ENCODE measurements at regions not wholly inside any gene's neighbourhood (a gene's known extent, or its start where the extent isn't known, plus 50 kb on each side); places are given as distances from the start of the nearest gene placed in this dataset.

GRCh38 chr3:102205647-102206046 is 229.2 kb upstream of the ZPLD1 start:
- DNase-seq (ENCODE audit: low read depth), result no peak
- no peak overlapping the region for H3K4me3 ChIP-seq (ENCODE audit: low read depth, low read length)
- no peak for TF ChIP-seq CTCF (conservative IDR thresholded peaks at IDR 0.05; ENCODE audit: low read depth, low read length)

- no peak for TF ChIP-seq CTCF (conservative IDR thresholded peaks at IDR 0.05; ENCODE audit: low read depth, low read length)
- no peak overlapping the region for H3K4me3 ChIP-seq (ENCODE audit: low read depth, low read length)
- peak; percentile 91 for DNase-seq (ENCODE audit: low read depth)
These were observed 228.2 kb upstream of the ZPLD1 start for GRCh38 chr3:102206511-102207031.

- no peak overlapping the region for H3K4me3 ChIP-seq (ENCODE audit: low read depth, low read length)
- no peak for TF ChIP-seq CTCF (conservative IDR thresholded peaks at IDR 0.05; ENCODE audit: low read depth, low read length)
- no peak for DNase-seq (ENCODE audit: low read depth)
These were observed 227.7 kb upstream of the ZPLD1 start for GRCh38 chr3:102207151-102207571.

GRCh38 chr3:102215166-102215565 is 219.6 kb upstream of the ZPLD1 start:
- H3K4me3 ChIP-seq (ENCODE audit: low read depth, low read length), result no peak overlapping the region
- DNase-seq (ENCODE audit: low read depth), result no peak
- no peak for TF ChIP-seq CTCF (conservative IDR thresholded peaks at IDR 0.05; ENCODE audit: low read depth, low read length)

- DNase-seq (ENCODE audit: low read depth), result no peak
- no peak for TF ChIP-seq CTCF (conservative IDR thresholded peaks at IDR 0.05; ENCODE audit: low read depth, low read length)
- H3K4me3 ChIP-seq (ENCODE audit: low read depth, low read length), result no peak overlapping the region
These were observed 211.7 kb upstream of the ZPLD1 start for GRCh38 chr3:102223132-102223531.

GRCh38 chr3:102224171-102224570 is 210.6 kb upstream of the ZPLD1 start:
- no peak overlapping the region for H3K4me3 ChIP-seq (ENCODE audit: low read depth, low read length)
- TF ChIP-seq CTCF (conservative IDR thresholded peaks at IDR 0.05; ENCODE audit: low read depth, low read length), result peak; percentile 61
- peak; percentile 59 for DNase-seq (ENCODE audit: low read depth)

GRCh38 chr3:102225005-102225404 is 209.8 kb upstream of the ZPLD1 start:
- no peak overlapping the region for H3K4me3 ChIP-seq (ENCODE audit: low read depth, low read length)
- no peak for DNase-seq (ENCODE audit: low read depth)

More at GRCh38 chr3:102225005-102225404, 209.8 kb upstream of the ZPLD1 start:
- no peak for TF ChIP-seq CTCF (conservative IDR thresholded peaks at IDR 0.05; ENCODE audit: low read depth, low read length)
